DMS 273 treated with DMSO at 0.1 percent for 48 hours (cell line): ENCODE measurements at regions not wholly inside any gene's neighbourhood (a gene's known extent, or its start where the extent isn't known, plus 50 kb on each side); places are given as distances from the start of the nearest gene placed in this dataset.
"Not testable (repeated sequence)": the region's sequence is repeated elsewhere in the genome, so short reads cannot be mapped to it uniquely, and the experiment has no call there.

Source experiments
- DNase-seq: peaks from one replicate; lab custom pipeline; 2025; lab: John Stamatoyannopoulos, UW

GRCh38 chr3:77707281-77707680 lies 667.4 kb downstream of the ROBO2 start:
- no peak for DNase-seq

- DNase-seq: no peak
Observed at GRCh38 chr3:77709155-77709554, 669.3 kb downstream of the ROBO2 start.

GRCh38 chr3:77718311-77718710 lies 678.4 kb downstream of the ROBO2 start:
- no peak for DNase-seq

DNA sequence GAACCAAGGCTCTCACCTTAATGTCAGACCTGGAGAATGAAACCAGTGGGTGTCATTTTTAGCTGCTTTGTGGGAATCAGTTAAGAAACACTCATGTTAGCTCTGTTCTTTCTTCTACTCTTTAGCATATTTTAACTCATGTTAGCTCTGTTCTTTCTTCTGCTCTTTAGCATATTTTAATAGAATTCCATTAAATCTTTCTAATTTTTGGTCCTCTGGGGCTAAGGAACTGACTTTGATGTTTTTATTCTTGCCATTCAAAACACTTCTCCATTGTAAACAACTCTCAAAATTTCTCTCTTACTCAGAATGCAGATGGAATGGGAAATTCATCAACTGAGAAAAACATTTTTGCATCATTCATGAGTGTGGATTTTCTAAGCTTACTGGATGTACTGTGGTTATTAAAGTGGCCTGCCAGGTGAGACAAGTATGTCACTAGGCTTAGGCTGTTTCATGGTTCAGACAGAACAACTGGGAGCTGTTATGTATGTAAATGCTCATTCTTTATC lies 680.6 kb downstream of the ROBO2 start:
- no peak for DNase-seq

DNA sequence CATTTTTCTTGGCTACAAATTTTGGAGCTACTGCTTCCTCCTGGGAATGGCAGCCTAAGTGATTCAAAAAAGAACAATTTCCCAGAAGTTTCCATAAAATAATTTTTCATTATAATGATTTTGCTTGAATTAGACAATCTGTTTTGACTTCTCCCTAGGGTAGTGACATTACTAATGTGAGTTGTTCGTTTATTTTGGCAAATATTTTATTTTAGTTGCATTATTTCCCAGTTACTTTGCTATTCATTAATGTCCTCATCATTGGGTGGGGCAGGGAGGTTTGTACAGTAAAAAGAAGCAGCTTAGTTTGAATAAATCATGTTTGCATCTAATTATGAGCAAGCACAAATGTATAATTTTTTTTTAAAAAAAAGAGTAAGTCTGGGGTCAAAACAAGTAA lies 686.6 kb downstream of the ROBO2 start:
- DNase-seq: no peak

- DNase-seq: no peak
Observed at GRCh38 chr3:77746048-77746447, 706.1 kb downstream of the ROBO2 start.

- no peak for DNase-seq
Observed at GRCh38 chr3:77746892-77747291, 707.0 kb downstream of the ROBO2 start.

- DNase-seq: not testable (repeated sequence)
Observed at GRCh38 chr3:77756397-77756975, 716.6 kb downstream of the ROBO2 start.

- DNase-seq: no peak
Observed at GRCh38 chr3:77772459-77772858, 732.6 kb downstream of the ROBO2 start.

DNA sequence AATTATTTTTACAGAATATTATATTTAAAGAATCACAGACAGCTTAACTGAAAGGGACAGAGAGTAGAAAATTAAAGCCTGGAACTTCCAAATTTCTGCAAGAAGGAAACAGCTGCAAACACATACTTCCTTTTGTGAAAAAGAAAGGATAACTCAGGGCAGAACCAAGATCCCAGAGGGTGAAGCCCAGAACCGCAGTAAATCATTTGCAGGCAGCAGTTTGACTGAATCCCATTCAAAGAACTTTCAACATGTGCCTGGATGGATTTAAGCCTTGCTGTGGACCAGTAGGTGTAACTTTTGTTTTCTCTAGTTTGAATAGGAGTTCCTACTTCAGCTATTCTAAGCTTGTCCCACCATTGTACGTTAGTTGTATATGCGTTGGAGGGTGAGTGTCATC lies 733.2 kb downstream of the ROBO2 start:
- DNase-seq: no peak

GRCh38 chr3:77780278-77780996 lies 740.5 kb downstream of the ROBO2 start:
- DNase-seq: no peak

GRCh38 chr3:77786216-77786615 lies 746.3 kb downstream of the ROBO2 start:
- no peak for DNase-seq

DNA sequence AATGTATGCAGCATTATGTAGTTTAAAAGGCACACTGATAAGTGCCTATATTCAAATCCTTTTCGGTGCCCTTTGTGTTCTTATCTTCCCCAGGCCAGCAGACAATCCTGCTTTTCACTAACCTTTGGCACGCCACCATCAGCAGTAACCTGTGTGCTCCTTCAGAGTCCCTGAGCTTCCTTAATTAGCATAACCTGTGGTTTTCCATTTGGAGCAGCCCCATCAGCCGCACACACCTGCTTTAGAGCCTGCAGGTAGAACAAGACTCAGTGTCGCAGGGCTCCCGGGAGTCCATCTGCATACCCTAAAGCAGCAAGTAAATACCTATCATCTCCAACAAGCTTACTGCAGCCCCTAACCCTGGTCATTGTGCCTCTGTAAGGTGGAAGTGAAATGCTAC lies 755.1 kb downstream of the ROBO2 start:
- no peak for DNase-seq

DNA sequence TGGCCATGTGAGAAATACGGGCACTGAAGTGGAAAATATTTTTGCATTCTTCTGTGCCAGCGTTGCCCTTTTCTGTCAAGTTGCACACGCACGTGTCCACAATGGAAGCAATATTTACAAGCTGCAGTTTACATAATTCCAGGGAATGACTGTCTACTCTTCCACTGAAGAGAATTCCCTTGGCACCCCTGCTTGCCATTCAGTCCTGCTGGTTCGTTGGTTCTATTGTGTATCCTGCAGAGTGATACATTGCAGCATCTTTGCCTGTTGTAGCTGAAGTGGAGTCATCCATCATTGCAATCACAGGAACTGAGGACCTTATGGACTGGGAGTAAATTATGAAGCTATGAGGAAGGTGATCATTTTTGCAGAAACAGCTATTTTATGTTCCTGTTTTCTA lies 759.4 kb downstream of the ROBO2 start:
- no peak for DNase-seq

- DNase-seq: no peak
Observed at GRCh38 chr3:77800893-77801292, 761.0 kb downstream of the ROBO2 start.

DNA sequence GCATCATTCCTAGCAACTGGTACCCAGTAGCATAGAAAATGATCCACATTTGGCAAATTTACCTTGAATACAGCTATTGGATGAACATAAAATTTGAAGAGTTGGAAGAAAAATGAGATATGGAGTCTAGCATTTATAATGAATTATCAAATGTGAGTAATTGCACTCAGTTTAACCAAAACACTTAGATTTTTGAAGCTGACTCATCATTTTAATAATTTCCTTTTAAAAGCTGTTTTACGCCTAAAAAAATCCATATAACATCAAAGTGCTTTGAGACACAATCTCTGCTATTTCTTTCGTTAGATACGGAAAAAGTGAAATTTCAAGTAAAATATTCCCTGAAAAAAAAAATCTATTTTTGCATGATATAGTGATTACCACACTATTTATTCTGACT lies 767.4 kb downstream of the ROBO2 start:
- no peak for DNase-seq

- DNase-seq: no peak
Observed at GRCh38 chr3:77814845-77815244, 774.9 kb downstream of the ROBO2 start.

- no peak for DNase-seq
Observed at GRCh38 chr3:77815467-77815866, 775.6 kb downstream of the ROBO2 start.

- DNase-seq: no peak
Observed at GRCh38 chr3:77816366-77816765, 776.5 kb downstream of the ROBO2 start.

- DNase-seq: no peak
Observed at GRCh38 chr3:77825001-77825827, 785.3 kb downstream of the ROBO2 start.

- DNase-seq: no peak
Observed at GRCh38 chr3:77835921-77836320, 796.0 kb downstream of the ROBO2 start.

DNA sequence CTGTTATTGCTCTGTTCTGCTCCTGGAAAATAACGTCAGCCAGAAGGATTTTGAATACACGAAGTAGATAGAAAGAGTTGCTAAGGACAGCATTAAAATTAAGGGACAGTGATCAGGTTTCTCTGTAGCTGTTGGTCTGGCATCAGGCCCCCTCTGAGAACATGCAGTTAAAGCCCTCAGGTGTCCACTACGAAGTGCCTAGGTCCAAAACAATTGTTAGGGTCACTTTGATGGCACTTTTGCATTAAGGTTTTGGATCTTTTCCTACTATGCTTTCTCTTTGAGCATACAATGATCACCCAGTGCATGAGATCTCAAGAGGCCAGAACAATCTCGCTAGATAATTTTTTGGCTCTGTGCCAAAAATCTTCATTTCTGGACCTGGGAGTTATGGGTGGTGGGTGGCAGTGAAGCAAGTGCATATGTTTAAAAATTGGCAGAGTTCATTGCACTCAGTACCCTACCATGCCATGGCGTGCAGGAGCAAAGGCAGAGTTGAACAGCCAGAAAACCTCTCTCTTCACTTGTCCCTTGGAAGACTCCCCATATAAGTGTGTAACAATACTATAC lies 797.6 kb downstream of the ROBO2 start:
- DNase-seq: no peak

DNA sequence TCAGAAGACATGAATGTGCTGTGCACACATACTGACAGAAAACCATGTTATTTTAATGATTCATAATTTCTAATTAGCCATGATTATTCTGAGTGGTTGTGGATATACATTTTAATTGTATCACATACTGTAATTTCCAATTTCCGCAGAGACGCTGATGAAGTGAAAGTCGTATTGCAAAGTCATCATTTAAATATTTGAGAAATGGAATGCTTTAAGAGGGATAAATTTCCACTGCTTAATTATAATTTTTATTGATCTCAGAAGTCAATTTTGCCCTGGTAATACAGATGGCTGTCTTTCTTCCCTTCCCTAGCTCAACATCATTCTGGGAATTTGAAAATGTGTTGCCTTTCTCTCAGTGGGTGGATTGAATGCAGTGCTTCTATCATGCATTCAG lies 819.3 kb downstream of the ROBO2 start:
- no peak for DNase-seq
